Activated CD4-positive, alpha-beta T cell treated with anti-CD3 and anti-CD28 coated beads, Interleukin-2, amount 10 ng/mL, durations not matched to agents 7 days and 5 days (primary cell): ENCODE measurements at regions not wholly inside any gene's neighbourhood (a gene's known extent, or its start where the extent isn't known, plus 50 kb on each side); places are given as distances from the start of the nearest gene placed in this dataset.

ENCODE experiments used
- CTCF ChIA-PET: fragments of 350-600 bp; sonication (Branson Sonifier 250); formaldehyde crosslinking; loops from one replicate; lab custom pipeline; 2021; ENCODE audit warnings: antibody characterized with exemption; lab: Charles Lee
- POLR2A ChIA-PET: fragments of 350-600 bp; sonication (Branson Sonifier 250); formaldehyde crosslinking; loops from one replicate; lab custom pipeline; 2021; ENCODE audit warnings: antibody characterized with exemption; lab: Charles Lee
- DNase-seq: peaks from one replicate; pipeline ENCODE4 v3.0.0-alpha.2; 2020
- H3K27ac Mint-ChIP-seq: one replicate; pipeline ENCODE4 v1.8.0; 2021; ENCODE audit warnings: mild to moderate bottlenecking, moderate library complexity, mixed read lengths
- H3K27me3 Mint-ChIP-seq: one replicate; pipeline ENCODE4 v1.8.0; 2021; ENCODE audit warnings: mixed read lengths
- H3K36me3 Mint-ChIP-seq: one replicate; pipeline ENCODE4 v1.8.0; 2021; ENCODE audit warnings: low read depth, mixed read lengths
- H3K4me1 Mint-ChIP-seq: one replicate; pipeline ENCODE4 v1.8.0; 2021; ENCODE audit warnings: mixed read lengths
- H3K4me3 Mint-ChIP-seq: one replicate; pipeline ENCODE4 v1.8.0; 2021; ENCODE audit warnings: mild to moderate bottlenecking, moderate library complexity, mixed read lengths
- H3K9me3 Mint-ChIP-seq: one replicate; pipeline ENCODE4 v1.8.0; 2021; ENCODE audit warnings: mixed read lengths

DNA sequence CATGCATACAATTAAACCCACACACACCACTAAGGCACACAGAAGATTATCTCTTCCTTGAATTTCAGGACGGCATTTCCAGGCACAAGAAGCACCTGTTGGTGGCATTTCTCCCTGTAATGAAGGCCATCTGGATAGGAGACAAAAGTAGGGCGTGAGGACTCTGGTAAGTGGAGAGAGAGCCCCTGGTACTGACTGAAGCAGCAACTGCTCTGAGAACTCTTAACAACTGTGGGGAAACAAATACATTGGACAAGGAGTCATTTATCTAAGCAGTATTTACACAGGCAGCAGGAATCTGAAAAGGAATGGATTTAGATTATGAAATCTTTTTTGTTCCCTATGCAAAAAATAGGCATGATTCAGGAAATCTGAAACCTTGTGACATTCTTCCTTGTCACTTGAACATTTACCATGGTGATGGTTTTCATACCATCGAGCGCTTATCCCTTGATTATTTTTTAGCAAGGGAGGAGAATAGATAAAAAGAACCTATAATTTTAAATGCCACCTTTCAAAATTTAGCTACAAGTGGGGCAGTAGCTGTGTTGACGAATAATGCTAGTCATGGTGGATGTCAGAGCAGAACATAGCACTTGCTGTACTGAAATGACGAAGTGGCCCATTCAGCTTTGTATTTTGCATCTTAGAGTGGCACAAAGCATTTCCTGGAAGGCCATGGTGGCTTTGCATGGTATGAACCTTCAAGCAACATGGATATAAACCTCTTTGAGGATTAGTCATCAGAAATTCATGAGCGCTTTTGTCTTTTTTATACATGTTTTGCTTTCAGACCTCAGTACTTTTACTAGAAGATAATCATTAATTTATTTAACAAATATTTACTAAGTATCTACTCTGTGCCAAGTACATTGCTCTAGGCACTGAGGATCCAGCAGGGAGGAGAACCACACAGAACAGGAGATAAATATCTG, 362.0 kb downstream of the ADGRL2 start:
- Mint-ChIP-seq H3K27ac (peak overlapping the region; percentile 90), H3K36me3 (no peaks in the 10 kb centered on the region), H3K9me3 (no peaks in the 10 kb centered on the region), H3K27me3 (no peaks in the 10 kb centered on the region), H3K4me3 (peak overlapping the region; percentile 67), H3K4me1 (peaks cover 27% of the 10 kb centered on the region)
- DNase-seq, result no peak
- ChIA-PET CTCF (no interaction called here), POLR2A (no interaction called here)

GRCh38 chr1:82161700-82162141, 361.0 kb downstream of the ADGRL2 start:
- Mint-ChIP-seq H3K27me3 (no peaks in the 10 kb centered on the region), H3K4me1 (peaks cover 24% of the 10 kb centered on the region), H3K36me3 (no peaks in the 10 kb centered on the region), H3K9me3 (no peaks in the 10 kb centered on the region), H3K4me3 (peak overlapping the region; percentile 67), H3K27ac (peak overlapping the region; percentile 90)
- peak; percentile 35 for DNase-seq
- ChIA-PET CTCF (no interaction called here), POLR2A (no interaction called here)

- Mint-ChIP-seq H3K4me3 (no peak overlapping the region), H3K27me3 (no peaks in the 10 kb centered on the region), H3K27ac (peak overlapping the region; percentile 90), H3K4me1 (peaks cover 24% of the 10 kb centered on the region), H3K36me3 (no peaks in the 10 kb centered on the region), H3K9me3 (no peaks in the 10 kb centered on the region)
- CTCF ChIA-PET, result no interaction called here
- DNase-seq, result no peak
- POLR2A ChIA-PET, result no interaction called here
These were observed 360.2 kb downstream of the ADGRL2 start for GRCh38 chr1:82160903-82161302.

- Mint-ChIP-seq H3K36me3 (no peaks in the 10 kb centered on the region), H3K27ac (no peak overlapping the region), H3K4me1 (peaks cover 24% of the 10 kb centered on the region), H3K27me3 (no peaks in the 10 kb centered on the region), H3K4me3 (no peak overlapping the region), H3K9me3 (no peaks in the 10 kb centered on the region)
- ChIA-PET POLR2A (no interaction called here), CTCF (no interaction called here)
- no peak for DNase-seq
These were observed 359.3 kb downstream of the ADGRL2 start for GRCh38 chr1:82160036-82160435.

- H3K9me3 Mint-ChIP-seq, result no peaks in the 10 kb centered on the region
- H3K36me3 Mint-ChIP-seq, result no peaks in the 10 kb centered on the region
- DNase-seq, result no peak
- H3K27ac Mint-ChIP-seq, result no peak overlapping the region
- no peaks in the 10 kb centered on the region for H3K27me3 Mint-ChIP-seq
- peaks cover 24% of the 10 kb centered on the region for H3K4me1 Mint-ChIP-seq
- H3K4me3 Mint-ChIP-seq, result no peak overlapping the region
- CTCF ChIA-PET, result no interaction called here
- POLR2A ChIA-PET, result no interaction called here
These were observed 358.2 kb downstream of the ADGRL2 start for GRCh38 chr1:82158981-82159380.

DNA sequence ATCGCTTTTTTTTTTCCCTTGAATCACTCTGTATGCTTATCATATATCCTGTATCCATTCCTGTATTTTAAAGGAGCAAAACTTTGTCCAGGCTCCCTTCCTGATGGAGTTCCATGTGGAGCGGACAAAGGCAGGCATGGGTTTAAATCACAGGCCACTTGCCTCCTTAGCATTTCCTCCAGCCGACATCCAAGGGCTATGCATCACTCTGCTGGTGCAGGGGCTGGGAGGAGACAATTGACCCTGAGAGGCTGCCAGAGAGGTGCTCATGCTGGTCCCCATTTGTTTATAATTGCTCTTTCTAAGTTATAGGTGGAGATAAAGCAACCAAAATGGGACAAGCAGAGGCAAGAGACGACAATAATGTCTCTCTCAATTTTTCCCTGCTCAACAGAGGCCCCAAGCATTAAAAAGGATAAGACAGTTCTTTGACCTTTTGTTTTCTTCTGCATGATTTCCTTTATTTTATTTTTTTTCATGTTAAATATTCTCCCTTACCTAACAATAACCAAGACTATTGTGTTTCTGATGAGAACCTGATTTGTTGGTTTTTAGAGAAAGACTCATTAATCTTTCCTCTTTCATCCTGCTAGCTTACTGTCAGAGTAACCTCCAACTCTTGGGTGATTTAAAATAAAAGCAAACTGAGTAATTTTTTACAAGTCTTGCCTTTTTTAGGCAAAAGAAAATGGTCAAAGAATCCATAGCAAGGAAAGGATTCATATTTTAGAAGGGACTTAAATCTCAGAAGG, 353.7 kb downstream of the ADGRL2 start:
- Mint-ChIP-seq H3K27ac (no peak overlapping the region), H3K4me3 (no peak overlapping the region)
- POLR2A ChIA-PET, result no interaction called here

GRCh38 chr1:82153752-82154151, 353.0 kb downstream of the ADGRL2 start:
- H3K4me1 Mint-ChIP-seq, result peaks cover 5% of the 10 kb centered on the region
- ChIA-PET CTCF (no interaction called here), POLR2A (no interaction called here)
- no peak overlapping the region for H3K27ac Mint-ChIP-seq
- H3K36me3 Mint-ChIP-seq, result no peaks in the 10 kb centered on the region
- H3K4me3 Mint-ChIP-seq, result no peak overlapping the region
- DNase-seq, result no peak
- no peaks in the 10 kb centered on the region for H3K27me3 Mint-ChIP-seq
- no peaks in the 10 kb centered on the region for H3K9me3 Mint-ChIP-seq

More for the DNA sequence above, 353.7 kb downstream of the ADGRL2 start:
- H3K36me3 Mint-ChIP-seq, result no peaks in the 10 kb centered on the region
- H3K27me3 Mint-ChIP-seq, result no peaks in the 10 kb centered on the region
- no peak for DNase-seq
- H3K4me1 Mint-ChIP-seq, result peaks cover 5% of the 10 kb centered on the region
- CTCF ChIA-PET, result no interaction called here
- H3K9me3 Mint-ChIP-seq, result no peaks in the 10 kb centered on the region

DNA sequence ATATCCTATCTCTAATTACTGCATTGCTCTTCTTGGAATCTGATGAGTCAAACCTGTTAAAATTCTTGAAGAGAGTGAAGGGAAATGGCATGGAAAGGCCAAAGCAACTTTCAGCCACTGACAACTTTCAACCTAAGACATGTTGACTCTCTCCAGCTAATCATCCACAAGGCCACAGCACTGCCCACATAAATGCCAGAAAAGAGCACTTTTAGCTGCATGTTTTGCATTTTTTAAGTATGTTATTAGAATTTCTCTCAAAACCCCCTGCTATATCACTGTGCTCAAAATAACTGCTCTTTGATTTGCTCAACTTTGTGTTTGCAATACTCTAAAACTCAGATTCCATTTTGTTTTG, 352.5 kb downstream of the ADGRL2 start:
- Mint-ChIP-seq H3K4me1 (peaks cover 5% of the 10 kb centered on the region), H3K36me3 (no peaks in the 10 kb centered on the region), H3K9me3 (no peaks in the 10 kb centered on the region), H3K4me3 (no peak overlapping the region), H3K27me3 (no peaks in the 10 kb centered on the region), H3K27ac (no peak overlapping the region)
- DNase-seq, result no peak
- ChIA-PET POLR2A (no interaction called here), CTCF (no interaction called here)

- DNase-seq, result no peak
- Mint-ChIP-seq H3K4me3 (no peak overlapping the region), H3K27me3 (no peaks in the 10 kb centered on the region), H3K9me3 (no peaks in the 10 kb centered on the region), H3K27ac (no peak overlapping the region), H3K4me1 (peaks cover 5% of the 10 kb centered on the region), H3K36me3 (no peaks in the 10 kb centered on the region)
- ChIA-PET POLR2A (no interaction called here), CTCF (no interaction called here)
These were observed 351.9 kb downstream of the ADGRL2 start for GRCh38 chr1:82152356-82153271.

GRCh38 chr1:82145656-82146055, 344.9 kb downstream of the ADGRL2 start:
- no peaks in the 10 kb centered on the region for H3K36me3 Mint-ChIP-seq
- ChIA-PET CTCF (no interaction called here), POLR2A (no interaction called here)
- no peaks in the 10 kb centered on the region for H3K4me1 Mint-ChIP-seq
- DNase-seq, result no peak
- H3K27me3 Mint-ChIP-seq, result no peaks in the 10 kb centered on the region
- no peak overlapping the region for H3K27ac Mint-ChIP-seq
- H3K4me3 Mint-ChIP-seq, result no peak overlapping the region
- H3K9me3 Mint-ChIP-seq, result no peaks in the 10 kb centered on the region

GRCh38 chr1:82143108-82143833, 342.5 kb downstream of the ADGRL2 start:
- POLR2A ChIA-PET, result no interaction called here

DNA sequence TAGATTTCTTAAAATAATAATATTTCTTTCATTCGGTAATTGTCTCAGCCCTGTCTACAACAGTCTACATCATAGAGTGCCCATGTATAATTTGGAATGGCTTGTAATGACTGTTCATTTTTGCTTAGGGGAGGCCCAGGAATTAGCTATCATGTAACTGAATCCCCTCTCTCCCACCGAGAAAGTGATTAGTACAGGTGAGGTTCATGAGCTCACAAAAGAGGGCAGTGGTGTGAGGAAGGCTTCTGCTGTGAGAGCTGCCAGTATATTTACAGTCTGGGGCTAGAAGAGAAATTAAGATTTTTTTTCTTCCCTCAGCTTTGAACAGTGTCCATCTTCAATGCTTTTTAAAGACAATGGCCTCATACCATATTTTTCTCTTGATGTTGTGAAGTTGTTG, 340.7 kb downstream of the ADGRL2 start:
- no peaks in the 10 kb centered on the region for H3K36me3 Mint-ChIP-seq
- ChIA-PET POLR2A (no interaction called here), CTCF (interaction anchor here (0.7 kb wide), 1 partner anchor 22 kb away, joined by 3 read pairs; no protein-coding TSS in a partner anchor)
- no peaks in the 10 kb centered on the region for H3K4me1 Mint-ChIP-seq
- no peak for DNase-seq
- H3K9me3 Mint-ChIP-seq, result no peaks in the 10 kb centered on the region
- H3K27me3 Mint-ChIP-seq, result no peaks in the 10 kb centered on the region
- no peak overlapping the region for H3K4me3 Mint-ChIP-seq
- no peak overlapping the region for H3K27ac Mint-ChIP-seq

More at GRCh38 chr1:82143108-82143833, 342.5 kb downstream of the ADGRL2 start:
- H3K9me3 Mint-ChIP-seq, result no peaks in the 10 kb centered on the region
- no peak overlapping the region for H3K27ac Mint-ChIP-seq
- no peak overlapping the region for H3K4me3 Mint-ChIP-seq
- no peaks in the 10 kb centered on the region for H3K36me3 Mint-ChIP-seq
- CTCF ChIA-PET, result no interaction called here
- no peaks in the 10 kb centered on the region for H3K27me3 Mint-ChIP-seq
- H3K4me1 Mint-ChIP-seq, result no peaks in the 10 kb centered on the region
- DNase-seq, result no peak
